NB4 (cell line): ENCODE measurements at regions not wholly inside any gene's neighbourhood (a gene's known extent, or its start where the extent isn't known, plus 50 kb on each side); places are given as distances from the start of the nearest gene placed in this dataset.

Source experiments
- CTCF ChIP-seq: IDR thresholded peaks from one replicate; pipeline ENCODE4 v1.5.1; 2012; ENCODE audit warnings: low read depth, low read length
- MAX ChIP-seq: IDR thresholded peaks from 2 replicates; pipeline ENCODE4 v1.6.1; 2011; ENCODE audit warnings: low read depth, low read length
- MYC ChIP-seq: IDR thresholded peaks from 2 replicates; pipeline ENCODE4 v1.6.1; 2011; ENCODE audit warnings: low read depth, low read length
- POLR2A ChIP-seq: IDR thresholded peaks from 2 replicates; pipeline ENCODE4 v1.6.1; 2011; ENCODE audit warnings: mild to moderate bottlenecking; ENCODE audit not compliant: insufficient read length; ENCODE audit errors: extremely low read depth

GRCh38 chr20:39702701-39703349, 740.7 kb downstream of the DHX35 start:
- TF ChIP-seq CTCF, result no peak
- TF ChIP-seq POLR2A, result no peak
- TF ChIP-seq MAX, result no peak
- TF ChIP-seq MYC, result no peak
